IPS-18c (cell line): ENCODE measurements at regions not wholly inside any gene's neighbourhood (a gene's known extent, or its start where the extent isn't known, plus 50 kb on each side); places are given as distances from the start of the nearest gene placed in this dataset.

Experiments
- H3K4me3 ChIP-seq: 2 replicates; pipeline ENCODE4 v1.7.0; 2013; ENCODE audit warnings: low read depth, mild to moderate bottlenecking, low read length, moderate library complexity; ENCODE audit not compliant: insufficient read depth
- H3K9me3 ChIP-seq: one replicate; pipeline ENCODE4 v1.6.1; 2013; ENCODE audit warnings: mild to moderate bottlenecking, low read length, moderate library complexity; ENCODE audit not compliant: control insufficient read depth, insufficient read depth

- H3K9me3 ChIP-seq, result peaks cover 2% of the 10 kb centered on the region
- no peak overlapping the region for H3K4me3 ChIP-seq
Measured at GRCh38 chr13:88103824-88104223, 432.7 kb downstream of the SLITRK5 start.

GRCh38 chr13:88104576-88104975 is 433.4 kb downstream of the SLITRK5 start:
- Histone ChIP-seq H3K4me3 (no peak overlapping the region), H3K9me3 (peaks cover 4% of the 10 kb centered on the region)

- Histone ChIP-seq H3K4me3 (no peak overlapping the region), H3K9me3 (peaks cover 4% of the 10 kb centered on the region)
Measured at GRCh38 chr13:88107570-88107969, 436.4 kb downstream of the SLITRK5 start.

GRCh38 chr13:88112526-88112925 is 441.4 kb downstream of the SLITRK5 start:
- Histone ChIP-seq H3K9me3 (peaks cover 3% of the 10 kb centered on the region), H3K4me3 (no peak overlapping the region)

GRCh38 chr13:88115976-88116375 is 444.8 kb downstream of the SLITRK5 start:
- no peak overlapping the region for H3K4me3 ChIP-seq
- no peaks in the 10 kb centered on the region for H3K9me3 ChIP-seq

- no peak overlapping the region for H3K4me3 ChIP-seq
- no peaks in the 10 kb centered on the region for H3K9me3 ChIP-seq
Measured at GRCh38 chr13:88118952-88119351, 447.8 kb downstream of the SLITRK5 start.

- no peaks in the 10 kb centered on the region for H3K9me3 ChIP-seq
- H3K4me3 ChIP-seq, result no peak overlapping the region
Measured at GRCh38 chr13:88124142-88124541, 453.0 kb downstream of the SLITRK5 start.

- H3K9me3 ChIP-seq, result no peaks in the 10 kb centered on the region
- no peak overlapping the region for H3K4me3 ChIP-seq
Measured at GRCh38 chr13:88125055-88125454, 453.9 kb downstream of the SLITRK5 start.

- Histone ChIP-seq H3K4me3 (no peak overlapping the region), H3K9me3 (no peaks in the 10 kb centered on the region)
Measured at GRCh38 chr13:88136098-88136790, 465.1 kb downstream of the SLITRK5 start.

GRCh38 chr13:88142653-88143052 is 471.5 kb downstream of the SLITRK5 start:
- Histone ChIP-seq H3K4me3 (no peak overlapping the region), H3K9me3 (no peaks in the 10 kb centered on the region)

GRCh38 chr13:88144580-88144979 is 473.4 kb downstream of the SLITRK5 start:
- no peak overlapping the region for H3K4me3 ChIP-seq
- no peaks in the 10 kb centered on the region for H3K9me3 ChIP-seq

GRCh38 chr13:88153353-88153752 is 482.2 kb downstream of the SLITRK5 start:
- H3K4me3 ChIP-seq, result no peak overlapping the region

GRCh38 chr13:88154001-88154400 is 482.8 kb downstream of the SLITRK5 start:
- H3K4me3 ChIP-seq, result no peak overlapping the region

More at GRCh38 chr13:88153353-88153752, 482.2 kb downstream of the SLITRK5 start:
- H3K9me3 ChIP-seq, result no peaks in the 10 kb centered on the region

GRCh38 chr13:88162076-88162702 is 491.0 kb downstream of the SLITRK5 start:
- no peaks in the 10 kb centered on the region for H3K9me3 ChIP-seq
- H3K4me3 ChIP-seq, result no peak overlapping the region

More at GRCh38 chr13:88154001-88154400, 482.8 kb downstream of the SLITRK5 start:
- no peaks in the 10 kb centered on the region for H3K9me3 ChIP-seq

GRCh38 chr13:88176231-88176630 is 505.1 kb downstream of the SLITRK5 start:
- no peaks in the 10 kb centered on the region for H3K9me3 ChIP-seq
- no peak overlapping the region for H3K4me3 ChIP-seq

GRCh38 chr13:88183440-88183839 is 512.3 kb downstream of the SLITRK5 start:
- Histone ChIP-seq H3K4me3 (no peak overlapping the region), H3K9me3 (no peaks in the 10 kb centered on the region)

GRCh38 chr13:88188986-88189385 is 517.8 kb downstream of the SLITRK5 start:
- no peaks in the 10 kb centered on the region for H3K9me3 ChIP-seq
- no peak overlapping the region for H3K4me3 ChIP-seq

- no peaks in the 10 kb centered on the region for H3K9me3 ChIP-seq
- H3K4me3 ChIP-seq, result no peak overlapping the region
Measured at GRCh38 chr13:88189728-88190127, 518.6 kb downstream of the SLITRK5 start.
